GM23248 (cell line): ENCODE measurements at regions not wholly inside any gene's neighbourhood (a gene's known extent, or its start where the extent isn't known, plus 50 kb on each side); places are given as distances from the start of the nearest gene placed in this dataset.

Experiments used
- DNase-seq: peaks from one replicate; pipeline ENCODE4 v3.0.0-alpha.2; 2015
- H2AFZ ChIP-seq: fragments of 200-600 bp; sonication (generic); 2 replicates; pipeline ENCODE4 v1.6.1; 2016; ENCODE audit warnings: antibody characterized with exemption
- H3F3A ChIP-seq: fragments of 200-600 bp; sonication (generic); 2 replicates; pipeline ENCODE4 v1.6.1; 2016; ENCODE audit warnings: mild to moderate bottlenecking, antibody characterized with exemption, mixed run types; ENCODE audit not compliant: insufficient read depth
- H3K27ac ChIP-seq: fragments of 200-600 bp; sonication (generic); 2 replicates; pipeline ENCODE4 v1.5.1; 2016; ENCODE audit warnings: mild to moderate bottlenecking
- H3K27me3 ChIP-seq: fragments of 200-600 bp; sonication (generic); replicated peaks from 2 replicates; pipeline ENCODE4 v1.6.1; 2016; ENCODE audit warnings: mild to moderate bottlenecking; ENCODE audit not compliant: insufficient read depth
- H3K36me3 ChIP-seq: fragments of 200-600 bp; sonication (generic); 2 replicates; pipeline ENCODE4 v1.6.1; 2016; ENCODE audit warnings: low read depth, mild to moderate bottlenecking
- H3K4me1 ChIP-seq: fragments of 200-600 bp; sonication (generic); 2 replicates; pipeline ENCODE4 v1.6.1; 2016; ENCODE audit warnings: mild to moderate bottlenecking; ENCODE audit not compliant: insufficient read depth
- H3K4me2 ChIP-seq: fragments of 200-600 bp; sonication (generic); one replicate; pipeline ENCODE4 v1.6.1; 2016; ENCODE audit warnings: mild to moderate bottlenecking; ENCODE audit not compliant: unreplicated experiment
- H3K4me3 ChIP-seq: fragments of 200-600 bp; sonication (generic); 2 replicates; pipeline ENCODE4 v1.5.1; 2016; ENCODE audit warnings: mild to moderate bottlenecking
- H3K79me2 ChIP-seq: fragments of 200-600 bp; sonication (generic); 2 replicates; pipeline ENCODE4 v1.6.1; 2016; ENCODE audit warnings: mild to moderate bottlenecking; ENCODE audit not compliant: insufficient read depth
- H3K9ac ChIP-seq: fragments of 200-600 bp; sonication (generic); 2 replicates; pipeline ENCODE4 v1.6.1; 2016; ENCODE audit warnings: mild to moderate bottlenecking
- H3K9me2 ChIP-seq: fragments of 200-600 bp; sonication (generic); 2 replicates; pipeline ENCODE4 v1.6.1; 2016; ENCODE audit warnings: mixed run types, mild to moderate bottlenecking, moderate library complexity; ENCODE audit not compliant: insufficient read depth
- H3K9me3 ChIP-seq: fragments of 200-600 bp; sonication (generic); one replicate; pipeline ENCODE4 v1.6.1; 2017; ENCODE audit warnings: low read depth
- H4K20me1 ChIP-seq: fragments of 200-600 bp; sonication (generic); 2 replicates; pipeline ENCODE4 v1.6.0; 2016; ENCODE audit not compliant: insufficient read depth
- EZH2 ChIP-seq: fragments of 200-600 bp; sonication (generic); IDR thresholded peaks from 2 replicates; pipeline ENCODE4 v1.6.1; 2018; ENCODE audit warnings: antibody characterized with exemption, mild to moderate bottlenecking; ENCODE audit not compliant: insufficient read depth, poor library complexity, severe bottlenecking
- EZH2phosphoT487 ChIP-seq: fragments of 200-600 bp; sonication (generic); IDR thresholded peaks from 2 replicates; pipeline ENCODE4 v1.6.1; 2018; ENCODE audit warnings: antibody characterized with exemption, moderate library complexity, mild to moderate bottlenecking, low read depth; ENCODE audit not compliant: insufficient read depth
- WGBS, 2 experiments: methylation state at CpG; one replicate each; pipeline ENCODE4 v1.1.6; 2015 to 2017; ENCODE audit warnings: low lambda C conversion rate in 2 of 2, low coverage in 1 of 2; ENCODE audit errors: missing lambda C conversion rate in 2 of 2; 5-methylcytosine and 5-hydroxymethylcytosine counted together
- in situ Hi-C: fragments of 300-500 bp; cut with MboI; formaldehyde crosslinking; loops from 2 replicates; pipeline ENCODE4 v1.15.0; 2020

GRCh38 chr10:113469796-113470195 lies 83.1 kb upstream of the HABP2 start:
- Histone ChIP-seq H3K9me2 (no peaks in the 10 kb centered on the region), H3K4me1 (peaks cover 22% of the 10 kb centered on the region), H3K4me2 (no peak overlapping the region), H3K36me3 (no peaks in the 10 kb centered on the region), H3F3A (peaks cover 22% of the 10 kb centered on the region), H3K4me3 (no peak overlapping the region), H4K20me1 (no peaks in the 10 kb centered on the region), H3K27me3 (no peaks in the 10 kb centered on the region), H3K9ac (no peak overlapping the region), H3K79me2 (no peaks in the 10 kb centered on the region), H2AFZ (no peak overlapping the region), H3K27ac (no peak overlapping the region), H3K9me3 (no peaks in the 10 kb centered on the region)
- in situ Hi-C loops = no loop called here
- WGBS, 2 experiments = 45 to 46% methylated on average over 3 of the region's 3 CpGs
- peak; percentile 20 for DNase-seq
- TF ChIP-seq EZH2phosphoT487 = no peak
- TF ChIP-seq EZH2 = no peak

DNA sequence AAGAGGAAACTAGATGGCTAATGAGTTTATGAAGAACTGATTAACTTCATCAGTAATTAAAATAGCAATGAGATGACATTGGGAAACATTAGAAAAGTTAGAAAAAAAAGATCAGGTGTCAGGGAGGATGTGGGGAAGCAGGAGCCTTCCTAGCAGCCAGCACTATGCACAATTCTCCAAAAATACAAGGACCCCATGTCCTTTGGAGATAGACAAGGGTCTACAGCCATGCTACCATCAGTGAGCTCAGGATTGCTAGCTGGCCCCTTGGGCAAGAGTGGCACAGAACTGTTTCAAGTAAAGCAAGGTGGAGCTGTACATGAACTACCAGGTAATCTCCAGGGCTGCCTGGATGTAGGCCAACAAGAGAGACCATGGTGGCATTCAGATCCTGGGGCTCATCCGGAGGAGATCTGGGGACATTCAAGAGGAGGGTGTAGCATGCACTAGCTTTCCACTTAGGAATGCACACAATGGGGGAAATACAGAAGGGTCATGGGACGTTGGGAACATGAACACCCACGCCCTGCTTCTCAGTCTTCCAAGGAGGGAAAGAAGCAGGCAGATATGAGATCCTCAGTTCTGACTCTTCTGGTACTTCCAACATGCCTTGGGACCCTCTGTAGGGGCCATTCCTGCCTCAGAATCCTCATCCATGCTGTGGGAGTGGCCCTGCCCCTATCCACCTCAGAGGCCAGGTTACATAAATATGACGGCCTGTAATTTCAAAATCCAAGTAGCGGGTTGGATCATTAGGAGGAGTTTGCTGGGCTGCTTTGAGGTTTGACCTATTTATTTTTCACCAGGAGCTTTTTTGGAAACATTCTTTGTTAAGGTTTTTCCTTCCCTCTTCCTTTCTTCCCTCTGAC lies 82.2 kb upstream of the HABP2 start:
- no peak overlapping the region for H3K4me3 ChIP-seq
- TF ChIP-seq EZH2phosphoT487 = no peak
- no peak for TF ChIP-seq EZH2
- no peak overlapping the region for H2AFZ ChIP-seq
- no peaks in the 10 kb centered on the region for H3K79me2 ChIP-seq
- no peak overlapping the region for H3K9ac ChIP-seq
- H3K27ac ChIP-seq = no peak overlapping the region
- H3K36me3 ChIP-seq = no peaks in the 10 kb centered on the region
- H4K20me1 ChIP-seq = no peaks in the 10 kb centered on the region
- peaks cover 30% of the 10 kb centered on the region for H3F3A ChIP-seq
- WGBS, 2 experiments = 85 to 93% methylated on average over 5 of the region's 5 CpGs
- no peak for DNase-seq
- H3K4me2 ChIP-seq = no peak overlapping the region
- H3K9me2 ChIP-seq = no peaks in the 10 kb centered on the region
- no peaks in the 10 kb centered on the region for H3K27me3 ChIP-seq
- H3K9me3 ChIP-seq = no peaks in the 10 kb centered on the region
- peaks cover 29% of the 10 kb centered on the region for H3K4me1 ChIP-seq
- in situ Hi-C loops = no loop called here

GRCh38 chr10:113471241-113471996 lies 81.4 kb upstream of the HABP2 start:
- Histone ChIP-seq H2AFZ (no peak overlapping the region), H3K79me2 (no peaks in the 10 kb centered on the region), H3F3A (peaks cover 38% of the 10 kb centered on the region), H3K9me3 (no peaks in the 10 kb centered on the region), H4K20me1 (no peaks in the 10 kb centered on the region), H3K27ac (no peak overlapping the region), H3K9me2 (no peaks in the 10 kb centered on the region), H3K36me3 (no peaks in the 10 kb centered on the region), H3K9ac (no peak overlapping the region), H3K4me3 (no peak overlapping the region), H3K27me3 (no peaks in the 10 kb centered on the region), H3K4me2 (no peak overlapping the region), H3K4me1 (peaks cover 37% of the 10 kb centered on the region)
- in situ Hi-C loops = no loop called here
- no peak for DNase-seq
- WGBS, 2 experiments = 81 to 83% methylated on average over 6 of the region's 6 CpGs
- no peak for TF ChIP-seq EZH2
- no peak for TF ChIP-seq EZH2phosphoT487

DNA sequence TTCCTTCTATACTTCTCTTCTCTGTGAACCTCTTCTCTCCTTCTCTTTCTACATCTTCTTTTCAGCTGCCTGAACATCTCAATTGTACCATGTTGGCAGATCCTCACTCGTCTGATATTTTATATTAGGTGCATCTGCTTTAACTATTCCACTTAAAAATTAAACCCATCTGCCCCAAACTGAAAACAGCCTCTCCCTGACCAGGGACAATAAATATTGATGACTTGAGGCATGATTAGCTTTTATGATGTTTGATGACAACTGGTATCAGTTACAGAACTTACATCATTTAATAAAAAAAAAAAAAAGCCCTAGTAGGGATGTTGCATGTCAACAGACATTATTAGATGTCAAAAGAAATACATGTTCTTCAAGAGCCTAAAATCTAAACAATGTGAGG lies 79.8 kb upstream of the HABP2 start:
- no peak for DNase-seq
- Histone ChIP-seq H3K27me3 (no peaks in the 10 kb centered on the region), H3K9me2 (no peaks in the 10 kb centered on the region), H3K27ac (peak overlapping the region; percentile 69), H2AFZ (0 out of 2 replicates have a peak overlapping the region, but pooled peaks have one; percentile 14), H3K79me2 (no peaks in the 10 kb centered on the region), H3K9ac (no peak overlapping the region), H3K4me2 (peak overlapping the region; percentile 46), H4K20me1 (no peaks in the 10 kb centered on the region), H3K4me1 (peaks cover 44% of the 10 kb centered on the region), H3K36me3 (no peaks in the 10 kb centered on the region), H3F3A (peaks cover 40% of the 10 kb centered on the region), H3K4me3 (no peak overlapping the region), H3K9me3 (no peaks in the 10 kb centered on the region)
- WGBS, 2 experiments = 13 to 33% methylated on average over 1 of the region's 1 CpG
- in situ Hi-C loops = no loop called here
- no peak for TF ChIP-seq EZH2
- no peak for TF ChIP-seq EZH2phosphoT487
